HT1080 (cell line): ENCODE measurements at regions not wholly inside any gene's neighbourhood (a gene's known extent, or its start where the extent isn't known, plus 50 kb on each side); places are given as distances from the start of the nearest gene placed in this dataset.

Source experiments
- DNase-seq: peaks from one replicate; pipeline ENCODE4 v3.0.0-alpha.2; 2015; ENCODE audit warnings: low read depth

GRCh38 chr3:150098621-150099020 is 127.9 kb upstream of the PFN2 start:
- DNase-seq, result no peak

DNA sequence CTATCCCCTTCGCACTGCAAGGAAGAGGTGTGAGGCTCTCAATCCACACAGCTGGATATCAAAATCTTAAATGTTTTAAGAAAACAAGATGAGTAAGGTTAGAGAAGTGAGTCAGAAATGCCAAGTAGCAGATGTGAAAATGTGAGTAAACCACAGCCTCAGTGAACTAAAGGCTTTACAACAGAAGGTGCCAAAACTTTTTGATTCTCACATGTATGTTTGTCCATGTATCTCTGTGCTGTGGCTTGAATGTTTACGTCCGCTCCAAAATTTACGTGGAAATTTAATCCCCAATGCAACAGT is 126.8 kb upstream of the PFN2 start:
- DNase-seq, result peak; percentile 85

GRCh38 chr3:150096700-150097587 is 126.2 kb upstream of the PFN2 start:
- DNase-seq, result no peak

DNA sequence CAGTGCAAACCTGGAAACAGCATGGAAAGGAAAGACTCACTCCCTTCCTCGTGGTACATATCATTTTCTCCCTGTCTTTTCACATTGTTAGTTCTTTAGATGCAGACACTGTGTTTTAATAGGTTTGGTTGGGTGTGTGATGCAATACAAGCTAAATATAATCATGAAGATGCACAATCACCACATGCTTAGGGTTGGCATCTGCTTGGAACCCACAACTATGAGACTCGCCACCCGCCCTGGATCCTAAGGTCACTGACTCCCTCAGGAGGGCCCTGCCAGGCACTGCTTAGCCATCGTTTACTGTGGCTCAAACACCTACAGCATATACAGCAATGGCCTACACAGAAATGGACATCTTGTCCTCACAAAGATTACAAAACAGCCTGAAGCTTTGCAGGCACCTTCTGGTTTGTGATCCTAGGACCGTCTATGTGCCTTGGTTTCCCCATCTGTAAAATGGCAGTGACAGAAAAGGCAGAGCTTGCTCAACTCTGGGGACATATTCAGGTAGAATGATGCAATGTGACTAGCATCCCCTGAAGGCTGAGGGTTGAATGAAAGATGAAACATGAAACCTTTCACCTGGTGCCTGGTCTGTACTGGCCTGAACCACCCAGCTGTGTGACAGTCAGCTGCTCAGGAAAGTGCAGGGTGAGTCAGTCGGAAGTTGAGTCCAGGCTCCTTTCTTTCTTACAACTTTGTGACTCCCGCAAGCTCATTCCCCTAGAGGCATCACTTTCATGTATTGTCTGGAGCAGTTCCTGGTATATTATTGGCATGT is 123.6 kb upstream of the PFN2 start:
- DNase-seq, result peak; percentile 94

DNA sequence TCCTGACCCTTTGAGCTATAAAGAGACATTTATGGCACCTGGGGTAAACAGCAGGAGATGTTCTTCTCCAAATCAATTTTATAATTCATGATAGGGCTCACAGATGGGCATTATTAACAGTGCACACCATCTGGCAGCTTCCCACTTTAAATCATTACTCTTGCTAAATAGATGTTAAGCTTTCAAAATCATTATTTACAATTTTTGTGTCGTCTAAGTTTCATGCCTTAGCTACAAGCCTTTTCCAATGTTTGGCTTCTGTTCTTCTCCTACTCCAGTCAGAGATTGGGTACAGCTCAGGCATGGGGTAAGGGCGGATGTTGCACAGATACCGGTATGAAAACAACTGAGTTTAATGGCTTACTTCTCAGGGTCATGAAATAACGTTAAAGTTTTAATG is 120.9 kb upstream of the PFN2 start:
- DNase-seq, result no peak

DNA sequence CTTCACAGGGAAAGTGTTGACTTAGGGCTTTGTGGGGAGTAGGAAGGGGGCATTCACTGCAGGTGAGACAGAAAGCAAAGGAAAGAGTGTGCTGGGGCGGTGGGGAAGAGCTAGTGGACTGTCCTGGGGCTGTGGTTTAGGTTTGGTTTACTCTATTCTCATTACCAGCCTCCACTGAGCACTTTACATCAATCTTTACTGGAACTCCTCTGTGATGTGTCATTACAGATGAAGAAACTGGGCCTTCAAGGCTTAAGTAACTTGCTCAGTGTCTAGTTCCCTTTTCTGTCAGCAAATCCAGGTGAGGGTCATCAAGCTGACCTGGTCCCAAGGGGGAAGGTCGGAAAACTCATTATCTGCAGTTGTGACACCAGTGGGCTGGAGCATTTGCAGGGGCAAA is 120.2 kb upstream of the PFN2 start:
- DNase-seq, result no peak

- DNase-seq, result no peak
Observed at GRCh38 chr3:150090006-150090405, 119.3 kb upstream of the PFN2 start.

GRCh38 chr3:150084128-150084527 is 113.4 kb upstream of the PFN2 start:
- no peak for DNase-seq

DNA sequence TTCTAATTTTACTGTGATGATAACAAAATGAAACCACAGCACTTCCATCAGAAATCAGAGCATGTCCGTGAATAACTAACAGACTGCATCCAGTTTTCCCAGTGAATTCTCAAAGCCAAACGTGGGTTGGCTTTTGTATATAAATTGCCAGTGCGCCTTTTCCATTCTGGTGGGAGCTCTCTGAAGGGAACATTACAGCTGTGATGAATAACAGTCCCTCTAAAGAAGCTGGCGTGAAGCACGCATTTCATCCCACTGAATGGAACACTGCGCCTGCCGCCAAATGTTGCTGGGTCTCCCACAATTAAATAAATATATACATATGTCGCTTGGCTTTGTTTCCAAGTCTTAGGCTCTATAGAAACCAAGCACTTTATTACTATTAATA is 113.0 kb upstream of the PFN2 start:
- no peak for DNase-seq

DNA sequence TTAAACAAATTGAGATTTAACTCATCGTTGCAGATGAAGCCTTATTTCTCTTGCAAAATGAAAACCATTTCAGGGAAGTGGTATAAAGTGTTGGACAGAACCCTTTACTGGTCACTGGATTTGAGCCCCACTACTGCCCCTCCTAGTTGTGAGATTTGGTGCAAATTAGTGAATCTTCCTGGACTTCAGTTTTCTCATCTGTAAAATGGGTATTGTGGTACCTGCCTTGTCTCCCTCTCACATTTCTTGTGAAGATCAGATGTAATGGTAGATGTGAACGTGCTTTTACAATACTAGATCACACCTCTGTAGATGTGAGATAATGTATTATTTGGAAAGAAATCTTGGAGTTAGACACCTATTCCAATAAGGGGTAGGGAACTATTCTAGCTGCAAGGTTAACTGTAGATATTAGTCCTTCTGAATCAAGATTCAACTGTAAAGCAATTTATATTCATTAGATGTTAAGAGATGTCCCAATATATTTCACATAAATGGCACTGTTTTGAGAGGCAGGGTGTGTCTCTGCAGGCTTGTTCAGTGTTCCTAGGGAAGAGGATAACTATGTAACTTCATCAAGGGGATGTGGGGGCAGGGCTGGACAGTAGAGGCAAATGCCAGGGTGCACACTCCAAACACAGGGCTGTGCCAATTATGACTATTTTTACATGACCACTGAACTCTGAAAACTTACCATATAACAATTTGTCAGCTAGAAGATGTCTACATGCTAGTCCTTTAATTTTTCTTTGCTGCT is 112.4 kb upstream of the PFN2 start:
- DNase-seq, result no peak

DNA sequence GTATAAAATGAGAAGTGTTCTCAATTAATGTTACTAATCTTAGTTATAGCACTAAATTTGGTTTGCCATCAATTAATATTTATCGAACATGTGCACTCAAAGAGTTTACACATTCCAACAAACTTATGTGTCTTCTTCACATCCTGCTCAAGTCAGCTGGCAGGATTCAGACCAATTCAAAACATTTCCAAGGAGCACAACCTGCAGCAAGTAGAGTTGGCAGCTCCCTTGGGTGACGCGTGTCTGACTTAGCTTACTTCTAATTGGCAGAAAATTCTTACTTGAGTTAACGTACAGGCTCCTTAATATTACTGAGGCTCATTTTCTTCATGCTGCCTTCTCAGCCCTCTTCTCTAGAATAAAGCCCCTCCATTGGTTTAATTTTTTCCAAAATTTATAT is 110.4 kb upstream of the PFN2 start:
- DNase-seq, result peak; percentile 44

GRCh38 chr3:150080058-150080730 is 109.5 kb upstream of the PFN2 start:
- no peak for DNase-seq

DNA sequence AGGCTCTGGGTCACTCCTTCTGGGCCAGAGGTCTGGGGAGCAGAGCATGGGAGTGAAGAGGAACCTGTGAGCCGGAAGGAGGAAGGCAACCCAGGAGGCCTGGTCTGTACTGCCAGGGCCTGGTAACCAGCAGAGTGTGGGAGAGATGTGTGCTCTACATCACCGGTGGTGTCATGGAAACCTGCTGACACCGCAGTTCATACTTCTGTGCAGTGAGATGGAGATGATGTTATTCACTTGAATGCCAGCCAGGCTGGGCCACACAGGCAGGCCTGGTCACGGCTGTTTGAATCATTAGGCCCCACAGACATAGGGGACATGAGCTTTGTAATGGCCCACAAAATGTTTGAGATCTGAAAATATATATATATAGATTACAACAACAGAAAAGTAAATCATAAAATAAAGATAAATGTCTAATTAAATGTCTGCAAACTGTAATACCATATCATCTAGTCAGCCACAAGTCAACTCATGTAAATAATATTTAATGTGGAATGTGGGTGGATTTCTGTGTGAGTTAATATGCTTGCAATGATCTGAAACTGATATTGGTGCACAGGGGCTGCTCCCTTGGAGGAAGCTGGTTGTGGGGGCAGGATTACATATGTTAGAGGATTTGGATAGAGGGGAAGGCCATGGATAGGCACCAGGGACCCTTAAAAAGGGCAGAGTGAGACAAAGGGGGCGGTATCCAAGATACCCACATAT is 108.5 kb upstream of the PFN2 start:
- peak; percentile 64 for DNase-seq

- no peak for DNase-seq
Observed at GRCh38 chr3:150077581-150078247, 107.0 kb upstream of the PFN2 start.

GRCh38 chr3:150077107-150077506 is 106.4 kb upstream of the PFN2 start:
- DNase-seq, result no peak

DNA sequence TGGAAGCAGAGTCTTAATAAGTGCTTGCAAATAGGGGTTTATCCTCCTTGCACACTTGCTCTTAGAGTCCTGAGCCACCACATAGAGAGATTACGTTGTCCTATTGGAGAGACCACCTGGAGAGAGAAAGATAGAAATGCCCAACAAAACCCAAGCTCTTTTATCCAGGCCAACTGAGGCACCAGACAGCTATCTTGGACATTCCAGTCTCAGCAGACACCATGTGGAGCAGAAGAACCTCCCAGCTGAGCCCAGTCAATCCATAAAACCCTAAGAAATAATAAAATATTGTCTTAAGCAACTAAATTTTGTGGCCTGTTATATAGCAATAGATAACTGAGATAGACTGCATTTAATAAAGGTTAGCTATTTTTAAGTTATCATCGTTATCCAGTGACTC is 105.7 kb upstream of the PFN2 start:
- no peak for DNase-seq

DNA sequence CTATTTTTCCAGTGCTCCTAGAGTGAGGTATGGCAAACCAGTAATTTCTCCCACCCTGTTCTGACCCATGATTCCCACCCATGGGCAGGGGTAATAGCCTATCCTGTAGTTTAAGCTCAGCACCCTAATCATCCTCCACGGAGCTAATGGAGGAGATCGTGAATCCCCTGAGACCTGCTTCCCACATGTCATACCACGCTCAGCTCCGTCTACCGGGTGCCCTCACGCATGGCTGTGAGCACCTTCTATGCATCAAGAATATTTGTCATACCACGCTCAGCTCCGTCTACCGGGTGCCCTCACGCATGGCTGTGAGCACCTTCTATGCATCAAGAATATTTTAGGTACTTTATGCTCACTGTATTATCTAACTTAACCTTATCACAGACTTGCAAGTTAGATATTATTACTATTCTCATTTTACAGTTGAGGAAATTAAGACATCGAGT is 104.7 kb upstream of the PFN2 start:
- no peak for DNase-seq

- DNase-seq, result no peak
Observed at GRCh38 chr3:150074697-150075416, 104.2 kb upstream of the PFN2 start.

DNA sequence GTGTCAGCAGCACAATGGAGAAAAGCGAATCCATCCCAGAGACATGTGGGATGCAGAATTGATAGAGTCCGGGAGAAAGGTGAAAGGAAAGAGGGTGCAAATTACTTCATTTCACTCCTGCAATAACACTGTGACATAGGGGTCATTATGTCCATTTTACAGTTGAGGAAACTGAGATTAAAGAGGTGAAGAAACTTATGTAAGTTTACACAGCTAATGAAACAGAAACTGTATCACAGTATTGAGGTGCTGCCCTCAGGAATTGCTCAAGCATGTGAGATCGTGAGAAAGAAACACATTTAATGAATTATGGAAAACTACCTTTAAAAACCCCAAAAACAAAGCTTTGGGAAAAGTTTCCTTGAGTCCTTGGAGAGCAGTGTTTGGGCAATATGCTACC is 103.6 kb upstream of the PFN2 start:
- DNase-seq, result no peak

- DNase-seq, result peak; percentile 39
Observed at GRCh38 chr3:150073513-150073912, 102.8 kb upstream of the PFN2 start.
